ENCODE measurements at regions not wholly inside any gene's neighbourhood (a gene's known extent, or its start where the extent isn't known, plus 50 kb on each side); places are given as distances from the start of the nearest gene placed in this dataset.
"Not testable (repeated sequence)": the region's sequence is repeated elsewhere in the genome, so short reads cannot be mapped to it uniquely, and the experiment has no call there.

- H3K4me3 ChIP-seq (ENCODE audit: low read depth, low read length): no peak overlapping the region
- TF ChIP-seq, protein P1, sequence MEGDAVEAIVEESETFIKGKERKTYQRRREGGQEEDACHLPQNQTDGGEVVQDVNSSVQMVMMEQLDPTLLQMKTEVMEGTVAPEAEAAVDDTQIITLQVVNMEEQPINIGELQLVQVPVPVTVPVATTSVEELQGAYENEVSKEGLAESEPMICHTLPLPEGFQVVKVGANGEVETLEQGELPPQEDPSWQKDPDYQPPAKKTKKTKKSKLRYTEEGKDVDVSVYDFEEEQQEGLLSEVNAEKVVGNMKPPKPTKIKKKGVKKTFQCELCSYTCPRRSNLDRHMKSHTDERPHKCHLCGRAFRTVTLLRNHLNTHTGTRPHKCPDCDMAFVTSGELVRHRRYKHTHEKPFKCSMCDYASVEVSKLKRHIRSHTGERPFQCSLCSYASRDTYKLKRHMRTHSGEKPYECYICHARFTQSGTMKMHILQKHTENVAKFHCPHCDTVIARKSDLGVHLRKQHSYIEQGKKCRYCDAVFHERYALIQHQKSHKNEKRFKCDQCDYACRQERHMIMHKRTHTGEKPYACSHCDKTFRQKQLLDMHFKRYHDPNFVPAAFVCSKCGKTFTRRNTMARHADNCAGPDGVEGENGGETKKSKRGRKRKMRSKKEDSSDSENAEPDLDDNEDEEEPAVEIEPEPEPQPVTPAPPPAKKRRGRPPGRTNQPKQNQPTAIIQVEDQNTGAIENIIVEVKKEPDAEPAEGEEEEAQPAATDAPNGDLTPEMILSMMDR (IDR thresholded peaks at IDR 0.05; ENCODE audit: low read depth, low read length): no peak
These were observed 85.1 kb upstream of the ZCCHC13 start for GRCh38 chrX:74218895-74219294.

DNA sequence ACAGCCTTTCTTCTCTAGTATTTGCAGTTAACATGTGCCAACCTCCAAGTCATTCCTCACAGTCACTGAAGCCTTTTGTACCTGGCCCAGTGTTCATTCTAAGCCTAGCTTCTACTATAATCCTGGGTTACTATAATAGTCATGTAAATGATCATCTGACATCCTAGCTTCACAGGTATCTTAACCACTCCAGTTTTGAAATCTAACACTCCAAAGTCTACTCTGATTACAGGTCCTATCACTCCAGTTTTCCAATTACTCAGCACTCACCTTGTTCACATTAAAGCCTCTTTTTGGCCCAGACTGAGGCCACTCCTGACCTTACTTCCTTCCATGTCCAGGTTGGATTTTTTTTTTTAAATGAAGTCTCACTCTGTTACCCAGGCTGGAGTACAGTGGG, 87.6 kb upstream of the ZCCHC13 start:
- no peak overlapping the region for H3K4me3 ChIP-seq (ENCODE audit: low read depth, low read length)
- TF ChIP-seq, protein P1 (IDR thresholded peaks at IDR 0.05; ENCODE audit: low read depth, low read length): no peak

GRCh38 chrX:74211911-74212310, 92.1 kb upstream of the ZCCHC13 start:
- no peak overlapping the region for H3K4me3 ChIP-seq (ENCODE audit: low read depth, low read length)
- TF ChIP-seq, protein P1 (IDR thresholded peaks at IDR 0.05; ENCODE audit: low read depth, low read length): no peak

DNA sequence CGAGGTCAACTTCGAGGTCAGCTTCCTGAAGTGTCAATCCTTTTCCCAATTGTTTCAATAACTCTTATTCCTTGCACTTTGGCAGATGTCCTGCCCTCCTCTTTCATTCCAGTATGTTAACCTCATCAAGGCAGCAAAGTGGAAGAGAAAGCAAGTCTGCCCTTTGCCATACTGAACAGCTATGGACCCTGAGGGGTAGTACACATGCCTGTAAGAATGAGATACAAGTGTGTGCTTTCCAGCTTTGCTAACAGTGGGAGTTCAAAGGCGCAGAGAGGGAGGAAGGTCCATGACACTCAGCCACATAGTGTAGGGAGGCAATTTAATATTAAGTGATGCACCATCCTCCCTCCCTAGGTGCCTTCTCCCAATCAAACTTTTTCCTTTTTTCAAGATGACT, 96.4 kb upstream of the ZCCHC13 start:
- TF ChIP-seq, protein P1 (IDR thresholded peaks at IDR 0.05; ENCODE audit: low read depth, low read length): no peak
- H3K4me3 ChIP-seq (ENCODE audit: low read depth, low read length): no peak overlapping the region

DNA sequence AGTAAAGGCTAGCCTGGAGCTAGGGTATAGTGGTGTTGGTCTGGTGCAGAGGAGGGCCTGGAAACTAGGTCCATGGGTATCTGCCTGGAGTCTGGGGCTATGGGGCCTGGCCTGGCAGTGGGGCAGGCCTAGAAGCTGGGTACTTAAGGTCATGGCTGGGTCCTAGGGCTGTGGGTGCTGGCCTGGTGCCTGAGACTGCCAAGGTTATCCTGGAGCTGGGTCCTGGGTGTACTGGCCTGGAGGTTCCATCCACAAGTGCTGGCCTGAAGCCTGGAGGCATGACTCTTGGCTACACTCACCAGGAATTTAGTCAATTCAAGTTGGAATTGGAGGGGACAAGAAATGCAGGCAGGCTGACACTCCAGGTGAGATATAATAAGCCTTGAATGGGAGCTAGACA, 108.4 kb upstream of the ZCCHC13 start:
- H3K4me3 ChIP-seq (ENCODE audit: low read depth, low read length): no peak overlapping the region
- TF ChIP-seq, protein P1 (IDR thresholded peaks at IDR 0.05; ENCODE audit: low read depth, low read length): no peak

DNA sequence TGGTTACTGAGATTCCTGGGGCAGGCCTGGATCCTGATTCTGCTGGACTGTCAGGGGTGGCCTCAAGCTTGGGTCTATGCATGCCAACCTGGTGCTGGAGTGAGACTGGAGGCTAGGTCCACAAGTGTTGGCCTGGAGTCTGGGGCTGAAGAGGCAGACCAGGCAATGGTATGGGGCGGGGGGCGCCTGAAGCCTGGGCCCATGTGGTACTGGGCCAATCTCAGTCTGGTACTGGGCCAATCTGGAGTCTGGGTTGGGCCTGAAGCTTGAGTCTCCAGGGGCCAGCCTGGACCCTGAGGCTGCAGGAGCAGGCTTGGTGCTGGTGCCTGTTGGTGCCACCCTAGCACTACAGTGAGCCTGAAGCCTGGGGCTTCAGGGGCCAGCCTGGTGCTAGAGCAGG, 108.9 kb upstream of the ZCCHC13 start:
- no peak overlapping the region for H3K4me3 ChIP-seq (ENCODE audit: low read depth, low read length)
- TF ChIP-seq, protein P1 (IDR thresholded peaks at IDR 0.05; ENCODE audit: low read depth, low read length): no peak

- TF ChIP-seq, protein P1 (IDR thresholded peaks at IDR 0.05; ENCODE audit: low read depth, low read length): no peak
- H3K4me3 ChIP-seq (ENCODE audit: low read depth, low read length): no peak overlapping the region
These were observed 116.8 kb upstream of the ZCCHC13 start for GRCh38 chrX:74187211-74187610.

DNA sequence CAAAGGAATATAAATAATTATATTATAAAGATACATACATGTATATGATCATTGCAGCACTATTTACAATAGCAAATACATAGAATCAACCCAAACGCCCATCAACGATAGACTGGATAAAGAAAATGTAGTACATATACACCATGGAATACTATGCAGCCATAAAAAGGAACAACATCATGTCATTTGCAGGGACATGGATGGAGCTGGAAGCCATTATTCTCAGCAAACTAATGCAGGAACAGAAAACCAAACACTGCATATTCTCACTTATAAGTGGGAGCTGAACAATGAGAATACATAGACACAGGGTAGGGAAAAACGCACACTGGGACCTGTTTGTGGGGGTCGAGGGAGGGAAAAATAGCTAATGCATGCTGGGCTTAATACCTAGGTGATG, 120.9 kb upstream of the ZCCHC13 start:
- not testable (repeated sequence) for H3K4me3 ChIP-seq (ENCODE audit: low read depth, low read length)

DNA sequence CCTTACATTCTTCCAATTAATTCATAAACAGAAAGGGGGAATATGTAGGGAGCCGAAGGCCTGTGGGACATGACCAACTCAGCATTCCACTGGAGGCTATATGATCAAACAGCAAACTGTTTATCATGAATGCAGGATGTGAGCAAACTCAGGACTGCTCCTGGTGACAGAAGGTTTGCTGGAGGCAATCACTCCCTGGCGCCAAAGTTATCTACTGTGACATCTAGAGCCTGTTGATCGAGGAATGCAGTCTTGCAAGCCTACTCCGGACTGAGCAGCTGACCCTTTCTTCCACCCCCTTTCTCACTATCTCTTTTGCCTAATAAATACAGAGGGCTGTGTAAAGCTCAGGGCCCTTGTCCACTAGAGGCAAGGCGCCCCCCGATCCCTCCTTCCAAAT, 122.0 kb upstream of the ZCCHC13 start:
- not testable (repeated sequence) for H3K4me3 ChIP-seq (ENCODE audit: low read depth, low read length)
